ENCODE measurements at regions not wholly inside any gene's neighbourhood (a gene's known extent, or its start where the extent isn't known, plus 50 kb on each side); places are given as distances from the start of the nearest gene placed in this dataset.

DNA sequence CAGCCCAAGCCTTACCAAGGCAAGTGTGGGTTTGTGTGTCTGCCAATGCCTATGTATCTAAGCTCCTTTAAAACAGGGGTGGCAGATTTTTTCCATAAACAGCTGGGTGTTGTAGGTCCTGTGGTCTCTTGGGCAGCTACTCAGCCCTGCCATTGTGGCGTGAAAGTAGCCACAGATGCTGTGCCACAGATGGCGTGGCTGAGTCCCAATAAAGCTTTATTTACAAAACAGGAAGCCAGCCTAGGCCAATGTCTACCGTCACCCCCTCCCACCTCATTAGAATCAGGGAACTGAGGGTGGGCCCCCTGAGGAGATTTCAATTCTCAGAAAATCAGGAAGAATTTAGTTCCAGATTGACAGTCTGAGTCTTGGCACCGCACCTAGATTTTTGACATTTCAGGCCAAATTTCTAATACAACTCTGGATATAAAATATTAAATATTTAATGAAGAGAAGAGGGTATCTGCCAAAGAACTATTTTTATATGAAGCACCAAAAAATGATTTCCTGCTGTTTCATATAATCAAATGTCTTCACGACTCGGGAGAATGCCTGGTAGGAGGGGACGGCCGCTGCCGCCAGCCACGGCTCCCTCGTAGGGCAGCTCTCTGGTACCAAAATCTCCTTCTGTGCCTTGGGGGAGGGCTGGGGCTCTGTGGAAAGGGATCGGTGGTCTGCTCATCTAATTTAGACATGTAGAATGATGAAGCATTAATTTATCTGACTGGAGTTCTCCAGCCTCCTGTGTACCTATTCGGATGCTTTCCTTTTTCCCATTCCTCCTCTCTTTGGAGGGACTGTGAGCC is 420.9 kb downstream of the IRX2 start:
- Histone ChIP-seq H3K27ac (ENCODE audit: insufficient read depth, low read length, poor library complexity, severe bottlenecking) (no peak overlapping the region), H3K9me3 (ENCODE audit: control insufficient read depth, low read length) (no peaks in the 10 kb centered on the region), H3K27me3 (replicated peaks; ENCODE audit: control insufficient read depth, insufficient read depth, low read length, poor library complexity, severe bottlenecking) (no peaks in the 10 kb centered on the region), H3K4me3 (ENCODE audit: insufficient read depth, low read depth, low read length, poor library complexity, severe bottlenecking) (no peak overlapping the region), H3K4me1 (ENCODE audit: control insufficient read depth, insufficient read depth, low read length, poor library complexity, severe bottlenecking) (no peaks in the 10 kb centered on the region), H3K36me3 (ENCODE audit: control insufficient read depth, insufficient read depth, low read length) (no peaks in the 10 kb centered on the region)
- no peak for DNase-seq

DNA sequence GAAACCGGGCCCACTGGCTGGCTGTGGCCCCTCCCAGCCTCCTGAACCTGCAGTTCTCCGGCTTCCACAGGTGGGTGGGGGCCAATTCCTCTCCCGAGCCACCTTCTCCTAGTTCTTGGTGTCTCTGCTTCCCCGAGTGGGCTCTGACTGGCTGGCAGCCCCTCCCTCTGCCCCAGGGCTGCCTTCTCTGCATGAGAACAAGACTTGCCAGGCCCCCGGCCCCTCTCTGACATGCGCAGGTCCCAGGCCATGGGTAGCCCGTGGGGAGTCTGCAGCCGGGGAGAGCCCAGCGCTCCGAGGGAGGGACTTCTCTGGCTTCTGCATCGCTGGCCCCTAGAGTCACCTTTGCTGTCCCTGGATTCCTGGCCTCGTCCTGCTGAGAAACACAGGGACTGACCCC is 421.7 kb downstream of the IRX2 start:
- Histone ChIP-seq H3K9me3 (ENCODE audit: control insufficient read depth, low read length) (no peaks in the 10 kb centered on the region), H3K27me3 (replicated peaks; ENCODE audit: control insufficient read depth, insufficient read depth, low read length, poor library complexity, severe bottlenecking) (no peaks in the 10 kb centered on the region), H3K36me3 (ENCODE audit: control insufficient read depth, insufficient read depth, low read length) (no peaks in the 10 kb centered on the region), H3K4me3 (ENCODE audit: insufficient read depth, low read depth, low read length, poor library complexity, severe bottlenecking) (no peak overlapping the region), H3K4me1 (ENCODE audit: control insufficient read depth, insufficient read depth, low read length, poor library complexity, severe bottlenecking) (no peaks in the 10 kb centered on the region), H3K27ac (ENCODE audit: insufficient read depth, low read length, poor library complexity, severe bottlenecking) (no peak overlapping the region)
- no peak for DNase-seq

DNA sequence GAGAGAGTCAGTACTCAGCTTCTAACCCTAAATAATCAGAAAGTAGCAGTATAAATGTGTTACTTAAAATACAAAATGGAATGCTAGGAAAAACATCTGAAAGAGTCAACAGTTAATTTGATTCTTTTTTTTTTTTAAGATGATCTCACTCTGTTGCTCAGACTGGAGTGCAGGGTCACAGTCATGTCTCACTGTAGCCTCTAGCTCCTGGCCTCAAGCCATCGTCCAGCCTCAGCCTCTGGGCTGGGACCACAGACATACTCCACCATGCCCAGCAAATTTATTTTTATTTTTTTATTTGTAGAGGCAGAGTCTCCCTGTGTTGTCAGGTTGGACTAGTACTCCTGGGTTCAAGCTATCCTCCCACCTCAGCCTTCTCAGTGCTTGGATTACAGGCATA is 424.9 kb downstream of the IRX2 start:
- DNase-seq: no peak
- no peak overlapping the region for H3K27ac ChIP-seq (ENCODE audit: insufficient read depth, low read length, poor library complexity, severe bottlenecking)

DNA sequence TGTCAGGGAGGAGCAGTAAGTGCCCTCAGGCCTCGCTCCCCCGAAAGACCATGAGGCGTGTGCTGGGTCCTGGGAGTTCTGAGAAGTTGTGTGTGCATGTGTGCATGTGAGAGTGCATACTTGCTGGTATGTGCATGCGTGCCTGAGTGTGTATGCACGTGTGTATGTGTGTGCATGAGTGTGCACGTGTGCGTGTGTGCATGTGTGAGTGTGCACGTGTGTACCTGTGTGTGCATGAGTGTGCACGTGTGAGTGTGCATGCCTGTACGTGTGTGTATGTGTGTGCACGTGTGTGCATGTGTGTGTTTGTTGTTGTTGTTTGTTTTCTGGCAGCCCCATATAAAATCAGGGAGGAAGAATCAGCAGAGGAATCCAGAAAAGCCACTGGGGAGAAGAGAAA is 426.7 kb downstream of the IRX2 start:
- Histone ChIP-seq H3K4me1 (ENCODE audit: control insufficient read depth, insufficient read depth, low read length, poor library complexity, severe bottlenecking) (no peaks in the 10 kb centered on the region), H3K4me3 (ENCODE audit: insufficient read depth, low read depth, low read length, poor library complexity, severe bottlenecking) (no peak overlapping the region), H3K36me3 (ENCODE audit: control insufficient read depth, insufficient read depth, low read length) (no peaks in the 10 kb centered on the region), H3K27ac (ENCODE audit: insufficient read depth, low read length, poor library complexity, severe bottlenecking) (no peak overlapping the region), H3K27me3 (replicated peaks; ENCODE audit: control insufficient read depth, insufficient read depth, low read length, poor library complexity, severe bottlenecking) (no peaks in the 10 kb centered on the region), H3K9me3 (ENCODE audit: control insufficient read depth, low read length) (no peaks in the 10 kb centered on the region)
- no peak for DNase-seq

More for the DNA sequence above, 424.9 kb downstream of the IRX2 start:
- H3K9me3 ChIP-seq (ENCODE audit: control insufficient read depth, low read length): no peaks in the 10 kb centered on the region
- no peaks in the 10 kb centered on the region for H3K36me3 ChIP-seq (ENCODE audit: control insufficient read depth, insufficient read depth, low read length)
- no peak overlapping the region for H3K4me3 ChIP-seq (ENCODE audit: insufficient read depth, low read depth, low read length, poor library complexity, severe bottlenecking)
- no peaks in the 10 kb centered on the region for H3K27me3 ChIP-seq (replicated peaks; ENCODE audit: control insufficient read depth, insufficient read depth, low read length, poor library complexity, severe bottlenecking)
- H3K4me1 ChIP-seq (ENCODE audit: control insufficient read depth, insufficient read depth, low read length, poor library complexity, severe bottlenecking): no peaks in the 10 kb centered on the region

DNA sequence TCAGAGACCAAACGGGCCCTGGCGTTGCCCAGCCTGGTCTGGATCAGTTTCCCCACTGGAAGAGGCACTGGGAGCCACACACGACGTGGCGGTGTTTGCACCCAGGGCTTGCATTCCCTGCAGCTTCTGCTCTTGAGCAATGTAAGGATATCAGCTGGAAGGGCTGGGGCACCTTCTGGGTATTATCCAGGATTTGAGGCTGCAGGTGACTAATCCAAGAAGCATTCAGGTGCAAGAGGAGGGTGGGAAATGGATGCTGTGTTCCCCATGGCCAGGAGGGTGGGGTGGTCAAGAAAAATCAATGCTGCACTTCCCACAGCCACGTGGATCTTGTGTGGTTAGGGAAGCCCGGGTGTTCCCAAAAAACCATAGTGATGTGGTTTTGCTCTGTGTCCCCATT is 430.9 kb downstream of the IRX2 start:
- no peaks in the 10 kb centered on the region for H3K9me3 ChIP-seq (ENCODE audit: control insufficient read depth, low read length)
- no peak for DNase-seq
- H3K36me3 ChIP-seq (ENCODE audit: control insufficient read depth, insufficient read depth, low read length): no peaks in the 10 kb centered on the region
- no peak overlapping the region for H3K27ac ChIP-seq (ENCODE audit: insufficient read depth, low read length, poor library complexity, severe bottlenecking)
- no peaks in the 10 kb centered on the region for H3K4me1 ChIP-seq (ENCODE audit: control insufficient read depth, insufficient read depth, low read length, poor library complexity, severe bottlenecking)
- no peak overlapping the region for H3K4me3 ChIP-seq (ENCODE audit: insufficient read depth, low read depth, low read length, poor library complexity, severe bottlenecking)
- H3K27me3 ChIP-seq (replicated peaks; ENCODE audit: control insufficient read depth, insufficient read depth, low read length, poor library complexity, severe bottlenecking): no peaks in the 10 kb centered on the region

DNA sequence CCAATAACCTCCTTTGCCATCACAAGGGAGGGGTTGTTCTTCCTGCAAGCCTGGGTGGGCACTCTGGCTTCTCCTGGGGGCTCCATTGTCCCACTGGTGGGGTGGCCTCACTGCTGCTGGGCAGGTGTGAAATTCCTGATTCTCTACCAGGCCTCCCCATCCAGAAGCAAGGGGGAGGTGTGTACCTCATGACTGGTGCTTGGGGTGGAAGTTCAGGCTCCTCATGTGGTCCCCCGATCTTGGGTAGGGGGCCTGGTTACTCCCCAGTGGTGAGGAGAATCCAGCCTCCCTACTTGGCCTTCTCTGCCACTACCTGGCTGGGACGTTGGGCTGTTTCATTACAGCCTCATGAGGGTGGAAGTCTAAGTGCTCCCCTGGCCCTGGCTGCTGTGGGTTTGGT is 433.9 kb downstream of the IRX2 start:
- Histone ChIP-seq H3K36me3 (ENCODE audit: control insufficient read depth, insufficient read depth, low read length) (no peaks in the 10 kb centered on the region), H3K27ac (ENCODE audit: insufficient read depth, low read length, poor library complexity, severe bottlenecking) (no peak overlapping the region), H3K27me3 (replicated peaks; ENCODE audit: control insufficient read depth, insufficient read depth, low read length, poor library complexity, severe bottlenecking) (no peaks in the 10 kb centered on the region), H3K9me3 (ENCODE audit: control insufficient read depth, low read length) (no peaks in the 10 kb centered on the region), H3K4me1 (ENCODE audit: control insufficient read depth, insufficient read depth, low read length, poor library complexity, severe bottlenecking) (no peaks in the 10 kb centered on the region), H3K4me3 (ENCODE audit: insufficient read depth, low read depth, low read length, poor library complexity, severe bottlenecking) (no peak overlapping the region)
- no peak for DNase-seq

DNA sequence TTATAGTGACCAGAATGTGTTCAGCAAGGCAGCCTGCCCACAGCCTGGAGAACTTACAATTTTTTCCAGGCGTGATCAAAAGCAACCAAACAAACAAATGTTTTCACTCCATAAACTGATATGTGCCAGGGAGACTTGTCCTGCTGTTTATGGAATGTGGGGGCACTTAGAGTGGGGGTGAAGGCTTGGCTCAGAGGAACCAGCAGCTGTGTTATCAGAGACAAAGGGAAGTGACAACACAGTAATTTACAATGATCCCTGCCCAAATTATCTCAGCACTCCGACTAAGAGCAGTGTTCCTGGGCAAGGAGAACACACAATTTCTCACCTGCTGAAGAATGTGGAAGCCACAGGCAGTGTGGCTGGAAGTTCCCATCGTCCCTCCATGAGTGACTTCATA is 429.1 kb upstream of the IRX4 start:
- no peak for DNase-seq
- Histone ChIP-seq H3K4me1 (ENCODE audit: control insufficient read depth, insufficient read depth, low read length, poor library complexity, severe bottlenecking) (no peaks in the 10 kb centered on the region), H3K9me3 (ENCODE audit: control insufficient read depth, low read length) (no peaks in the 10 kb centered on the region), H3K27me3 (replicated peaks; ENCODE audit: control insufficient read depth, insufficient read depth, low read length, poor library complexity, severe bottlenecking) (no peaks in the 10 kb centered on the region), H3K27ac (ENCODE audit: insufficient read depth, low read length, poor library complexity, severe bottlenecking) (no peak overlapping the region), H3K4me3 (ENCODE audit: insufficient read depth, low read depth, low read length, poor library complexity, severe bottlenecking) (no peak overlapping the region), H3K36me3 (ENCODE audit: control insufficient read depth, insufficient read depth, low read length) (no peaks in the 10 kb centered on the region)

DNA sequence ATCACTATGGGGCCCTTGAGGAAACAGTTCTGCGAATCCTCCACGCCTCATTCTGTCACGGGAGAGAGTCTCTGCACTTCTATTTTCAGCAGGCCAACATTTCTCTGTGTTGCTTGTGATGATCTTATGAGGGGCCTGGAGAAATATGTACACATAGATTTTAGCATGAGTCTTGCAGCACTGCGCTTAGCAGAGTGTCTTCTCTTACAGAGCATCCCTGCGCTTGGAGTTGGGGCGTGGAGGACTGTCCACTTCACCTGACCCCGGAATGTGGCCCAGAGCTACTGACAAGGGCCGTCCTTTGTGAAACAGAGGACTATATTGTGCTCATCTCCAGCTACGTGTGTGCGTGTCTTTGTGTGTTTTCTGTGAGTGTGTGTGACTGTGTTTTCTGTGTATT is 428.2 kb upstream of the IRX4 start:
- Histone ChIP-seq H3K4me1 (ENCODE audit: control insufficient read depth, insufficient read depth, low read length, poor library complexity, severe bottlenecking) (no peaks in the 10 kb centered on the region), H3K36me3 (ENCODE audit: control insufficient read depth, insufficient read depth, low read length) (no peaks in the 10 kb centered on the region), H3K9me3 (ENCODE audit: control insufficient read depth, low read length) (no peaks in the 10 kb centered on the region), H3K27ac (ENCODE audit: insufficient read depth, low read length, poor library complexity, severe bottlenecking) (no peak overlapping the region), H3K27me3 (replicated peaks; ENCODE audit: control insufficient read depth, insufficient read depth, low read length, poor library complexity, severe bottlenecking) (no peaks in the 10 kb centered on the region), H3K4me3 (ENCODE audit: insufficient read depth, low read depth, low read length, poor library complexity, severe bottlenecking) (no peak overlapping the region)
- no peak for DNase-seq

DNA sequence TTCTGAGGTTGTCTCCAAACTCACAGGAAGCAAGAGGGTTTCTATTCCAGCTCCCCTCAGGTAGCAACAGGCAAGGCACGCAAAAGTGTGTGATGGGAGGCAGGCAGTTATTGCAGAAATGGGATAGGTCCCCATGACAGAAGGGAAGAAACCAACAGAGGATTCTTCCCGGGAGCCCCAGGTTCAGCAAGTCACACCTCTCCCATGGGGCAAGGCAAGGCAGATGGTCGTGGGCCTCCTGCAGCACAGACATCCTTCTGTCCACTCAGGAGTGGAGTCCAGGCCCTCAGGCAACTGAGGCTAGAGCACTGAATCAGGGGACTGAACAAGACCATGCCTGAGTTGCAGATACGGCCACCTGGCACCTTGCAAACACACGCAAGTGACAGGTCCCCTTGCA is 424.9 kb upstream of the IRX4 start:
- DNase-seq: no peak
- Histone ChIP-seq H3K27me3 (replicated peaks; ENCODE audit: control insufficient read depth, insufficient read depth, low read length, poor library complexity, severe bottlenecking) (no peaks in the 10 kb centered on the region), H3K9me3 (ENCODE audit: control insufficient read depth, low read length) (no peaks in the 10 kb centered on the region), H3K4me3 (ENCODE audit: insufficient read depth, low read depth, low read length, poor library complexity, severe bottlenecking) (no peak overlapping the region), H3K36me3 (ENCODE audit: control insufficient read depth, insufficient read depth, low read length) (no peaks in the 10 kb centered on the region), H3K4me1 (ENCODE audit: control insufficient read depth, insufficient read depth, low read length, poor library complexity, severe bottlenecking) (no peaks in the 10 kb centered on the region), H3K27ac (ENCODE audit: insufficient read depth, low read length, poor library complexity, severe bottlenecking) (no peak overlapping the region)

DNA sequence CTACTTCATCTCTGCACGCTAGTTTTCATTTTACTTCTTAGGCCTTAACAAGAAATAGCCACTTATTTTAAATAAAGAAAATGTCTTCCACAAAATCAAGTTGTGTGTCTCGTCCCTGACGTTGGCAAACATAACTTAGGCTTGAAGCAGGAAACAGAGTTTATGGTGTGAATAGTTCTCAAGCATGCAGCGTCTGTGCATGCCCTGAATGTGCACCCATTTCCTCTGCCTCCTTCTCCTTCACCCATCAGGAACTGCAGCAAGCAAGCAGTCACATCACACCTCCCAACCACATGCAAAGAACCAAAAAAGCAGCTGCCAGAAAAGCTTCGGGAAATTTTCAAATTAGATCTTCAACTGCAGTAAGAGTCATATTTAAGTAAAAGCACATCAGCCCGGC is 424.0 kb upstream of the IRX4 start:
- Histone ChIP-seq H3K27ac (ENCODE audit: insufficient read depth, low read length, poor library complexity, severe bottlenecking) (no peak overlapping the region), H3K36me3 (ENCODE audit: control insufficient read depth, insufficient read depth, low read length) (no peaks in the 10 kb centered on the region), H3K4me3 (ENCODE audit: insufficient read depth, low read depth, low read length, poor library complexity, severe bottlenecking) (no peak overlapping the region), H3K4me1 (ENCODE audit: control insufficient read depth, insufficient read depth, low read length, poor library complexity, severe bottlenecking) (no peaks in the 10 kb centered on the region), H3K9me3 (ENCODE audit: control insufficient read depth, low read length) (no peaks in the 10 kb centered on the region), H3K27me3 (replicated peaks; ENCODE audit: control insufficient read depth, insufficient read depth, low read length, poor library complexity, severe bottlenecking) (no peaks in the 10 kb centered on the region)
- DNase-seq: no peak
